TTC549 (cell line): ENCODE measurements at regions not wholly inside any gene's neighbourhood (a gene's known extent, or its start where the extent isn't known, plus 50 kb on each side); places are given as distances from the start of the nearest gene placed in this dataset.
"Not testable (repeated sequence)": the region's sequence is repeated elsewhere in the genome, so short reads cannot be mapped to it uniquely, and the experiment has no call there.

Experiments
- FAIRE-seq: peaks from 2 replicates; lab custom pipeline; 2012; peaks lifted over from hg19 to GRCh38; lab: Jason Lieb, UNC

- FAIRE-seq: no peak
Observed at GRCh38 chr21:19535356-19535755, 1131.8 kb upstream of the TMPRSS15 start.

GRCh38 chr21:19537116-19537515, 1133.5 kb upstream of the TMPRSS15 start:
- FAIRE-seq: no peak

- no peak for FAIRE-seq
Observed at GRCh38 chr21:19540287-19540686, 1136.7 kb upstream of the TMPRSS15 start.

- FAIRE-seq: no peak
Observed at GRCh38 chr21:19541602-19542001, 1138.0 kb upstream of the TMPRSS15 start.

GRCh38 chr21:19544493-19544892, 1140.9 kb upstream of the TMPRSS15 start:
- not testable (repeated sequence) for FAIRE-seq

GRCh38 chr21:19547951-19548840, 1144.6 kb upstream of the TMPRSS15 start:
- FAIRE-seq: no peak

- FAIRE-seq: no peak
Observed at GRCh38 chr21:19553919-19554615, 1150.5 kb upstream of the TMPRSS15 start.

GRCh38 chr21:19557046-19557445, 1153.5 kb upstream of the TMPRSS15 start:
- no peak for FAIRE-seq

GRCh38 chr21:19557488-19557887, 1153.9 kb upstream of the TMPRSS15 start:
- no peak for FAIRE-seq

GRCh38 chr21:19565587-19565986, 1162.0 kb upstream of the TMPRSS15 start:
- FAIRE-seq: no peak

- no peak for FAIRE-seq
Observed at GRCh38 chr21:19566975-19567374, 1163.4 kb upstream of the TMPRSS15 start.

GRCh38 chr21:19577381-19577780, 1173.8 kb upstream of the TMPRSS15 start:
- FAIRE-seq: no peak

- FAIRE-seq: no peak
Observed at GRCh38 chr21:19590044-19590443, 1186.5 kb upstream of the TMPRSS15 start.

- FAIRE-seq: no peak
Observed at GRCh38 chr21:19603011-19603593, 1199.5 kb upstream of the TMPRSS15 start.

- FAIRE-seq: no peak
Observed at GRCh38 chr21:19608101-19608621, 1204.6 kb upstream of the TMPRSS15 start.

- FAIRE-seq: no peak
Observed at GRCh38 chr21:19609611-19610010, 1206.0 kb upstream of the TMPRSS15 start.

GRCh38 chr21:19621837-19622496, 1218.4 kb upstream of the TMPRSS15 start:
- no peak for FAIRE-seq

- FAIRE-seq: no peak
Observed at GRCh38 chr21:19640964-19641363, 1237.4 kb upstream of the TMPRSS15 start.

GRCh38 chr21:19648391-19648790, 1244.8 kb upstream of the TMPRSS15 start:
- no peak for FAIRE-seq

- no peak for FAIRE-seq
Observed at GRCh38 chr21:19683492-19683891, 1279.9 kb upstream of the TMPRSS15 start.

- no peak for FAIRE-seq
Observed at GRCh38 chr21:19684328-19684727, 1280.7 kb upstream of the TMPRSS15 start.

GRCh38 chr21:19692231-19692630, 1288.6 kb upstream of the TMPRSS15 start:
- no peak for FAIRE-seq
